ENCODE measurements at regions not wholly inside any gene's neighbourhood (a gene's known extent, or its start where the extent isn't known, plus 50 kb on each side); places are given as distances from the start of the nearest gene placed in this dataset.

DNA sequence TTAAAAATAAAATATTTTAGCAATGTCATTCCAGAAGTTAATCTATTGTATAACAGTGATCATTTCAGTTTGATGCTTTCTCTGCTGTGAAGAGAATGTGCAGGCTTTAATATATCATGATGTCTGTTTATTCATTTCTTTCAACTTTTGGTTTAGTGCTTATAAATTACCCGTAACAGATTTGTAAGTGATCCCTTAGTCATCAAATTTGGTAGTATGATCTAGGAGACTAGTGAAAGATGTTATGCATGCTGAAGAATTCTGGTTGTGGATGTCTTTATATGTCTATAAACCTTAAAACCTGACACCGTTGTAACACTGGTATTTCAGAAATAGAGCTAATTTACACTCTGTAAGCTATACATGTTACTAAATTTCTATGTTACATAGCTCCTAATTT, 260.4 kb downstream of the CPS1 start:
- no peak for TF ChIP-seq JUND (IDR thresholded peaks at IDR 0.05)
- TF ChIP-seq, protein P1, sequence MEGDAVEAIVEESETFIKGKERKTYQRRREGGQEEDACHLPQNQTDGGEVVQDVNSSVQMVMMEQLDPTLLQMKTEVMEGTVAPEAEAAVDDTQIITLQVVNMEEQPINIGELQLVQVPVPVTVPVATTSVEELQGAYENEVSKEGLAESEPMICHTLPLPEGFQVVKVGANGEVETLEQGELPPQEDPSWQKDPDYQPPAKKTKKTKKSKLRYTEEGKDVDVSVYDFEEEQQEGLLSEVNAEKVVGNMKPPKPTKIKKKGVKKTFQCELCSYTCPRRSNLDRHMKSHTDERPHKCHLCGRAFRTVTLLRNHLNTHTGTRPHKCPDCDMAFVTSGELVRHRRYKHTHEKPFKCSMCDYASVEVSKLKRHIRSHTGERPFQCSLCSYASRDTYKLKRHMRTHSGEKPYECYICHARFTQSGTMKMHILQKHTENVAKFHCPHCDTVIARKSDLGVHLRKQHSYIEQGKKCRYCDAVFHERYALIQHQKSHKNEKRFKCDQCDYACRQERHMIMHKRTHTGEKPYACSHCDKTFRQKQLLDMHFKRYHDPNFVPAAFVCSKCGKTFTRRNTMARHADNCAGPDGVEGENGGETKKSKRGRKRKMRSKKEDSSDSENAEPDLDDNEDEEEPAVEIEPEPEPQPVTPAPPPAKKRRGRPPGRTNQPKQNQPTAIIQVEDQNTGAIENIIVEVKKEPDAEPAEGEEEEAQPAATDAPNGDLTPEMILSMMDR (IDR thresholded peaks at IDR 0.05 in 2 of 3, conservative IDR thresholded peaks at IDR 0.05 in 1 of 3; ENCODE audit: borderline replicate concordance in 1 of 3, insufficient read depth in 1 of 3, low read depth in 2 of 3, low read length in 2 of 3): no peak
- no peak for TF ChIP-seq POLR2AphosphoS5 (IDR thresholded peaks at IDR 0.05; ENCODE audit: low read depth, low read length)
- TF ChIP-seq POLR2A (IDR thresholded peaks at IDR 0.05; ENCODE audit: borderline replicate concordance, extremely low read depth, insufficient read depth, insufficient read length): no peak
- no peak for TF ChIP-seq YY1 (IDR thresholded peaks at IDR 0.05; ENCODE audit: extremely low read depth, insufficient replicate concordance, low read depth, low read length)
- no peak for TF ChIP-seq EGR1 (IDR thresholded peaks at IDR 0.05; ENCODE audit: low read depth)
- TF ChIP-seq EZH2phosphoT487 (IDR thresholded peaks at IDR 0.05; ENCODE audit: borderline replicate concordance): no peak
- TF ChIP-seq TCF7L2 (IDR thresholded peaks at IDR 0.05; ENCODE audit: borderline replicate concordance, extremely low read depth, insufficient read depth, insufficient read length): no peak
- TF ChIP-seq EZH2 (IDR thresholded peaks at IDR 0.05): no peak
- TF ChIP-seq, protein P2, sequence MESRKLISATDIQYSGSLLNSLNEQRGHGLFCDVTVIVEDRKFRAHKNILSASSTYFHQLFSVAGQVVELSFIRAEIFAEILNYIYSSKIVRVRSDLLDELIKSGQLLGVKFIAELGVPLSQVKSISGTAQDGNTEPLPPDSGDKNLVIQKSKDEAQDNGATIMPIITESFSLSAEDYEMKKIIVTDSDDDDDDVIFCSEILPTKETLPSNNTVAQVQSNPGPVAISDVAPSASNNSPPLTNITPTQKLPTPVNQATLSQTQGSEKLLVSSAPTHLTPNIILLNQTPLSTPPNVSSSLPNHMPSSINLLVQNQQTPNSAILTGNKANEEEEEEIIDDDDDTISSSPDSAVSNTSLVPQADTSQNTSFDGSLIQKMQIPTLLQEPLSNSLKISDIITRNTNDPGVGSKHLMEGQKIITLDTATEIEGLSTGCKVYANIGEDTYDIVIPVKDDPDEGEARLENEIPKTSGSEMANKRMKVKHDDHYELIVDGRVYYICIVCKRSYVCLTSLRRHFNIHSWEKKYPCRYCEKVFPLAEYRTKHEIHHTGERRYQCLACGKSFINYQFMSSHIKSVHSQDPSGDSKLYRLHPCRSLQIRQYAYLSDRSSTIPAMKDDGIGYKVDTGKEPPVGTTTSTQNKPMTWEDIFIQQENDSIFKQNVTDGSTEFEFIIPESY (IDR thresholded peaks at IDR 0.05; ENCODE audit: extremely low read depth, insufficient replicate concordance, low read length): no peak
- TF ChIP-seq CEBPB (IDR thresholded peaks at IDR 0.05; ENCODE audit: low read depth): no peak
- no peak for TF ChIP-seq RAD21 (IDR thresholded peaks at IDR 0.05; ENCODE audit: low read depth)
- TF ChIP-seq CBX3 (IDR thresholded peaks at IDR 0.05; ENCODE audit: low read depth): no peak
- TF ChIP-seq, protein P3, sequence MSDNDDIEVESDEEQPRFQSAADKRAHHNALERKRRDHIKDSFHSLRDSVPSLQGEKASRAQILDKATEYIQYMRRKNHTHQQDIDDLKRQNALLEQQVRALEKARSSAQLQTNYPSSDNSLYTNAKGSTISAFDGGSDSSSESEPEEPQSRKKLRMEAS (IDR thresholded peaks at IDR 0.05): no peak

All from HCT116 (cell line).